Testis (tissue), 2 donors: ENCODE measurements at regions not wholly inside any gene's neighbourhood (a gene's known extent, or its start where the extent isn't known, plus 50 kb on each side); places are given as distances from the start of the nearest gene placed in this dataset.

Experiments
- DNase-seq: peaks from one replicate; pipeline ENCODE4 v3.0.0-alpha.2; 2019
- H3K27ac ChIP-seq, 2 donors: fragments of 200-600 bp; sonication (generic); one replicate each; pipeline ENCODE4 v1.5.1; 2019
- H3K27me3 ChIP-seq: fragments of 200-600 bp; sonication (generic); one replicate; pipeline ENCODE4 v1.5.1; 2019
- H3K36me3 ChIP-seq: fragments of 200-600 bp; sonication (generic); one replicate; pipeline ENCODE4 v1.5.1; 2017; ENCODE audit warnings: low read depth; ENCODE audit errors: missing control alignments
- H3K4me1 ChIP-seq: fragments of 200-600 bp; sonication (generic); one replicate; pipeline ENCODE4 v1.5.1; 2019
- H3K4me3 ChIP-seq, 2 donors: fragments of 200-600 bp; sonication (generic); one replicate each; pipeline ENCODE4 v1.5.1; 2017 to 2019
- H3K9me3 ChIP-seq: fragments of 200-600 bp; sonication (generic); one replicate; pipeline ENCODE4 v1.5.1; 2017
- POLR2A ChIP-seq: fragments of 450-650 bp; IDR thresholded peaks from one replicate; pipeline ENCODE4 v1.6.1; 2017; ENCODE audit warnings: antibody characterized with exemption, mild to moderate bottlenecking, moderate library complexity
- WGBS, 2 donors: methylation state at CpG; one replicate each; pipeline ENCODE4 v1.1.5; 2018; 5-methylcytosine and 5-hydroxymethylcytosine counted together
- intact Hi-C: fragments of 100-400 bp; cut with DNase I; formaldehyde crosslinking; loops from one replicate; pipeline ENCODE4 v1.15.1; 2023; ENCODE audit warnings: low total_unique reads
- TF ChIP-seq, protein P1 (sequence below), 3 experiments: fragments of 450-650 bp in 2 of 3; fragments of 200-600 bp in 1 of 3; sonication (generic) in 1 of 3; IDR thresholded peaks; one replicate each; pipeline ENCODE4 v1.5.1; 2016 to 2019; ENCODE audit warnings: antibody characterized with exemption in 3 of 3, mild to moderate bottlenecking in 2 of 3, moderate library complexity in 1 of 3

DNA sequence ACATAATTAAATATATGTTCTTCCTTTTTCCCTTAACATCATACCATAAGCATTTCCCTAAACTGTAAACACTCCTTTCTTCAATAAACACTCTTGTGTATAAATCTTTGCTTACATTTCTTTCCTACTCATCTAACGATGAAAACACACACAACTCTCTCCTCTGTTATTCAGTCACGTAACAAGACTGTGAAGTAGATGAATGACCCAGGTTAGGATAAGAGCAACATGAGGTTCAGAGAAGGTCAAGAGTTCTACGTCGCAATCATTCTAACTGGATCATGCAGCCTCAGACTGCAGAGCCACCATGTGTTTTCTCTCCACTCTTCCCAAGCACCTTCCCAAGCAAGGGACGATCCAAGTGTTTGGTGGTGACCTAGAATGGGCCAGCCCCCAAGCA lies 70.5 kb upstream of the SPTLC1 start:
- no peak overlapping the region for H3K4me3 ChIP-seq
- no peak for DNase-seq
- no peak for TF ChIP-seq POLR2A
- H3K4me1 ChIP-seq: no peaks in the 10 kb centered on the region
- 82 to 84% methylated on average over 5 of the region's 5 CpGs for WGBS, 2 donors
- intact Hi-C loops: no loop called here
- no peaks in the 10 kb centered on the region for H3K9me3 ChIP-seq
- no peaks in the 10 kb centered on the region for H3K36me3 ChIP-seq
- H3K27ac ChIP-seq: no peak overlapping the region
- H3K27me3 ChIP-seq: no peaks in the 10 kb centered on the region

DNA sequence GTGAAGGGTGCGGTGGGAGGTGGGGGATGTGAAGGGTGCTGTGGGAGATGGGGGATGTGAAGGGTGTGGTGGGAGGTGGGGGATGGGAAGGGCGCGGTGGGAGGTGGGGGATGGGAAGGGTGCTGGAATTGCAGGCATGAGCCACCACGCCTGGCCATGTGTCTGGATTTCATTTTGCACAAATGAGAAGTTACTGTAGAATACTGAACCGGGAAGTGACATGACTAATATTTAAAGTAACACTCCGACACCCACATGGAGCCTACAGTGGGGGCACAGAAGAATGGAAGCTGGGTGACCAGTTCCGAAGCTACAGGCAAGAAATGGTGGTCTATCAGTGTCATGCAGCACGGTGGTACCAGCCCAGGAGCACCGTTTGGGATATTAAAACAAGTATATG lies 69.9 kb upstream of the SPTLC1 start:
- no peak for TF ChIP-seq POLR2A
- TF ChIP-seq, protein P1, sequence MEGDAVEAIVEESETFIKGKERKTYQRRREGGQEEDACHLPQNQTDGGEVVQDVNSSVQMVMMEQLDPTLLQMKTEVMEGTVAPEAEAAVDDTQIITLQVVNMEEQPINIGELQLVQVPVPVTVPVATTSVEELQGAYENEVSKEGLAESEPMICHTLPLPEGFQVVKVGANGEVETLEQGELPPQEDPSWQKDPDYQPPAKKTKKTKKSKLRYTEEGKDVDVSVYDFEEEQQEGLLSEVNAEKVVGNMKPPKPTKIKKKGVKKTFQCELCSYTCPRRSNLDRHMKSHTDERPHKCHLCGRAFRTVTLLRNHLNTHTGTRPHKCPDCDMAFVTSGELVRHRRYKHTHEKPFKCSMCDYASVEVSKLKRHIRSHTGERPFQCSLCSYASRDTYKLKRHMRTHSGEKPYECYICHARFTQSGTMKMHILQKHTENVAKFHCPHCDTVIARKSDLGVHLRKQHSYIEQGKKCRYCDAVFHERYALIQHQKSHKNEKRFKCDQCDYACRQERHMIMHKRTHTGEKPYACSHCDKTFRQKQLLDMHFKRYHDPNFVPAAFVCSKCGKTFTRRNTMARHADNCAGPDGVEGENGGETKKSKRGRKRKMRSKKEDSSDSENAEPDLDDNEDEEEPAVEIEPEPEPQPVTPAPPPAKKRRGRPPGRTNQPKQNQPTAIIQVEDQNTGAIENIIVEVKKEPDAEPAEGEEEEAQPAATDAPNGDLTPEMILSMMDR (IDR thresholded peaks at IDR 0.05): no peak
- no peak for DNase-seq
- H3K27me3 ChIP-seq: no peaks in the 10 kb centered on the region
- intact Hi-C loops: no loop called here
- H3K4me3 ChIP-seq: no peak overlapping the region
- H3K4me1 ChIP-seq: no peaks in the 10 kb centered on the region
- 92 to 93% methylated on average over 9 of the region's 9 CpGs for WGBS, 2 donors
- H3K36me3 ChIP-seq: no peaks in the 10 kb centered on the region
- no peaks in the 10 kb centered on the region for H3K9me3 ChIP-seq
- no peak overlapping the region for H3K27ac ChIP-seq

DNA sequence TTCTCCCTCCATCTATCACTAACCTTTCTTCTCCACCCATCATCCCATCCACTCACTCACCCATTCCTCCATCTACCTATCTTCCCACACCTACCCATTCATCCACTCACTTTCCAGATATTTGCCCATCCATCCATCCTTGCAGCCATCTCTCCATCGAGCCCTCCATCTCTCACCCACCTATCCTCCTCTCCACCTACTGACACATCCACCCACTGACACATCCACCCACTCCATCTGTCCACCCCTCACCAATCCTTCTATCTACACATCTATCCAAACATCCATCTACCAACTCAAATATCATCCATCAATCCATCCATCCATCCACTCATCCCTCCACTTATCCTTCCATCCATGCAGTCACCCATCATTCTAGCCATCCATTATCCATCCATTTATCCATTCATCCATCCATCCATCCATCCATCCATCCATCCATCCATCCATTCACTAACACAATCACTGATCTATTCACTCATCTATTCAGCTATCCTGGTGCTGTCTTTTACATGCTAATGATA lies 68.9 kb upstream of the SPTLC1 start:
- Histone ChIP-seq H3K27me3 (no peaks in the 10 kb centered on the region), H3K36me3 (no peaks in the 10 kb centered on the region), H3K4me3 (no peak overlapping the region), H3K9me3 (no peaks in the 10 kb centered on the region), H3K4me1 (no peaks in the 10 kb centered on the region), H3K27ac (no peak overlapping the region)
- intact Hi-C loops: no loop called here
- 92 to 95% methylated on average over 1 of the region's 1 CpG for WGBS, 2 donors
- TF ChIP-seq, protein P1 (IDR thresholded peaks at IDR 0.05): no peak
- no peak for TF ChIP-seq POLR2A
- no peak for DNase-seq

DNA sequence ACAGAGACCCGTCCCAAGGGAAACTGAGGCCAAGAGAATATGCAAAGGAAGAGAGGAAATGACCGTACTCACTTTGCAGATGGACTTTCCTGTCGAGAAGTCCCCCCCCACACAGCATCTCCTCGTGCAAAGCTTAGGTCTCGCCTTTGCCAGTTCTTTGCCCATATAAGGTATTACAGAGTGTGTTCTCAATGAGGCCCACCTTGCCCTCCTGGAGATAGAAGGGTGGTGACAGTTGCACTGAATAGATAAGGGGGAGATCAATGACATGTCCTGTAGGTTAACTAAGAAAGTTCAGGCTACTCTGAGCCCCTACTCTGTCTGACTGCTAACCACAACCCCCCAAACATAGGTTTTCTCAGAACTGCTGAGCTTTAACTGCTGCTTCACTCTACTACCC lies 68.2 kb upstream of the SPTLC1 start:
- no peaks in the 10 kb centered on the region for H3K36me3 ChIP-seq
- H3K27me3 ChIP-seq: no peaks in the 10 kb centered on the region
- WGBS, 2 donors: 78 to 84% methylated on average over 5 of the region's 5 CpGs
- H3K9me3 ChIP-seq: no peaks in the 10 kb centered on the region
- no peak overlapping the region for H3K4me3 ChIP-seq
- intact Hi-C loops: no loop called here
- no peak for DNase-seq
- no peaks in the 10 kb centered on the region for H3K4me1 ChIP-seq
- H3K27ac ChIP-seq: no peak overlapping the region
- no peak for TF ChIP-seq POLR2A
- TF ChIP-seq, protein P1 (IDR thresholded peaks at IDR 0.05): no peak

DNA sequence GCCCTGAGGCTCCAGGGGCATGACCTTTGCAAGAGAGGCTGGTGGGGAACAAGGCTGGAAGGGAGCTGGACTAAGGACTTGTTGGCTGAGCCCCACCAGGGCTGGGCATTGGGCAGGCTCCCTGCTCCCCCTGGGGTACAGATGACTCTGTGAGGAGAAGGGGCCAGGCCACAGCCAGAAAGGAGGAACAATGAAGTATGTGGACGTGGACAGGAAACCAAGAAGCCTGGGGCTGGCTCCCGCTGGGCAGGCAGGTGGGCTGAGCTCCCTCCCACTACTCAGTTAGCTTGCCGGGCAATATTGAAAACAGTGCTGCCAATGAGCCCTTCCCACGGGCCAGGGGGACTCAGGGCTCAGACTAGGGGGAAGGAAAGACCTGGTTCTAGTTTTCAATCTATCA lies 66.1 kb upstream of the SPTLC1 start:
- TF ChIP-seq, protein P1 (IDR thresholded peaks at IDR 0.05): no peak
- TF ChIP-seq POLR2A: no peak
- 73 to 76% methylated on average over 4 of the region's 4 CpGs for WGBS, 2 donors
- Histone ChIP-seq H3K27me3 (no peaks in the 10 kb centered on the region), H3K4me1 (no peaks in the 10 kb centered on the region), H3K4me3 (no peak overlapping the region), H3K27ac (no peak overlapping the region), H3K36me3 (no peaks in the 10 kb centered on the region), H3K9me3 (no peaks in the 10 kb centered on the region)
- no peak for DNase-seq
- intact Hi-C loops: no loop called here
